Activated CD4-positive, alpha-beta T cell treated with anti-CD3 and anti-CD28 coated beads for 36 hours (primary cell): ENCODE measurements at regions not wholly inside any gene's neighbourhood (a gene's known extent, or its start where the extent isn't known, plus 50 kb on each side); places are given as distances from the start of the nearest gene placed in this dataset.

Experiments
- ATAC-seq: fragments of 200-7000 bp; cut with Tn5 transposase; one replicate; pipeline ENCODE4 v1.10.0; 2021; ENCODE audit warnings: mild to moderate bottlenecking, moderate library complexity
- CTCF ChIA-PET: fragments of 350-600 bp; sonication (Branson Sonifier 250); formaldehyde crosslinking; loops from one replicate; lab custom pipeline; 2021; ENCODE audit warnings: antibody characterized with exemption; lab: Charles Lee
- POLR2A ChIA-PET: fragments of 350-600 bp; sonication (Branson Sonifier 250); formaldehyde crosslinking; loops from one replicate; lab custom pipeline; 2021; ENCODE audit warnings: antibody characterized with exemption, inconsistent platforms; lab: Charles Lee
- DNase-seq: peaks from one replicate; pipeline ENCODE4 v3.0.0-alpha.2; 2020
- H3K27ac Mint-ChIP-seq: one replicate; pipeline ENCODE4 v1.8.0; 2021; ENCODE audit warnings: mixed read lengths
- H3K27me3 Mint-ChIP-seq: one replicate; pipeline ENCODE4 v1.8.0; 2021; ENCODE audit warnings: mixed read lengths
- H3K36me3 Mint-ChIP-seq: one replicate; pipeline ENCODE4 v1.8.0; 2021; ENCODE audit warnings: low read depth, mixed read lengths
- H3K4me1 Mint-ChIP-seq: one replicate; pipeline ENCODE4 v1.8.0; 2021; ENCODE audit warnings: mixed read lengths
- H3K4me3 Mint-ChIP-seq: one replicate; pipeline ENCODE4 v1.8.0; 2021; ENCODE audit warnings: mild to moderate bottlenecking, moderate library complexity, mixed read lengths
- H3K9me3 Mint-ChIP-seq: one replicate; pipeline ENCODE4 v1.8.0; 2021; ENCODE audit warnings: low read depth, mixed read lengths
- intact Hi-C, 2 experiments: fragments of 100-400 bp; cut with DNase I in 1 of 2; cut with micrococcal nuclease in 1 of 2; formaldehyde crosslinking; loops; one replicate each; pipeline versions ENCODE4 v1.14.2 to v1.15.1; 2022 to 2024; cut with DNase I, micrococcal nuclease

GRCh38 chr18:64254399-64255093, 105.7 kb upstream of the LINC00305 start:
- Mint-ChIP-seq H3K9me3 (no peaks in the 10 kb centered on the region), H3K4me3 (no peak overlapping the region), H3K27me3 (no peaks in the 10 kb centered on the region), H3K36me3 (no peaks in the 10 kb centered on the region), H3K27ac (no peak overlapping the region), H3K4me1 (no peaks in the 10 kb centered on the region)
- ChIA-PET POLR2A (no interaction called here), CTCF (interaction anchor here (0.5 kb wide), 1 partner anchor 580 kb away, joined by 3 read pairs; no protein-coding TSS in a partner anchor)
- DNase-seq = no peak
- no peak for ATAC-seq
- intact Hi-C loops = no loop called here

- intact Hi-C loops = no loop called here
- CTCF ChIA-PET = interaction anchor here (0.5 kb wide), 1 partner anchor 579 kb away, joined by 3 read pairs; no protein-coding TSS in a partner anchor
- no peaks in the 10 kb centered on the region for H3K27me3 Mint-ChIP-seq
- no peak overlapping the region for H3K4me3 Mint-ChIP-seq
- ATAC-seq = no peak
- H3K27ac Mint-ChIP-seq = no peak overlapping the region
- H3K4me1 Mint-ChIP-seq = no peaks in the 10 kb centered on the region
- no peaks in the 10 kb centered on the region for H3K9me3 Mint-ChIP-seq
- H3K36me3 Mint-ChIP-seq = no peaks in the 10 kb centered on the region
- DNase-seq = no peak
- POLR2A ChIA-PET = no interaction called here
These were observed 105.0 kb upstream of the LINC00305 start for GRCh38 chr18:64253873-64254272.

GRCh38 chr18:64253222-64253621, 104.3 kb upstream of the LINC00305 start:
- Mint-ChIP-seq H3K36me3 (no peaks in the 10 kb centered on the region), H3K27me3 (no peaks in the 10 kb centered on the region), H3K4me3 (no peak overlapping the region), H3K4me1 (no peaks in the 10 kb centered on the region), H3K9me3 (no peaks in the 10 kb centered on the region), H3K27ac (no peak overlapping the region)
- no peak for ATAC-seq
- ChIA-PET CTCF (no interaction called here), POLR2A (no interaction called here)
- intact Hi-C loops = no loop called here
- DNase-seq = no peak

- DNase-seq = no peak
- H3K27ac Mint-ChIP-seq = no peak overlapping the region
- H3K36me3 Mint-ChIP-seq = no peaks in the 10 kb centered on the region
- H3K4me1 Mint-ChIP-seq = no peaks in the 10 kb centered on the region
- intact Hi-C loops = no loop called here
- no peaks in the 10 kb centered on the region for H3K27me3 Mint-ChIP-seq
- POLR2A ChIA-PET = no interaction called here
- no peaks in the 10 kb centered on the region for H3K9me3 Mint-ChIP-seq
- no peak overlapping the region for H3K4me3 Mint-ChIP-seq
- no peak for ATAC-seq
- CTCF ChIA-PET = no interaction called here
These were observed 99.9 kb upstream of the LINC00305 start for GRCh38 chr18:64248836-64249235.

- H3K36me3 Mint-ChIP-seq = no peaks in the 10 kb centered on the region
- ChIA-PET CTCF (no interaction called here), POLR2A (no interaction called here)
- no peaks in the 10 kb centered on the region for H3K4me1 Mint-ChIP-seq
- intact Hi-C loops = no loop called here
- no peak for DNase-seq
- no peaks in the 10 kb centered on the region for H3K9me3 Mint-ChIP-seq
- no peak overlapping the region for H3K4me3 Mint-ChIP-seq
- H3K27me3 Mint-ChIP-seq = no peaks in the 10 kb centered on the region
- no peak overlapping the region for H3K27ac Mint-ChIP-seq
- no peak for ATAC-seq
These were observed 96.4 kb upstream of the LINC00305 start for GRCh38 chr18:64245126-64245861.

GRCh38 chr18:64244571-64244970, 95.7 kb upstream of the LINC00305 start:
- intact Hi-C loops = no loop called here

GRCh38 chr18:64240316-64240715, 91.4 kb upstream of the LINC00305 start:
- POLR2A ChIA-PET = no interaction called here

More at GRCh38 chr18:64244571-64244970, 95.7 kb upstream of the LINC00305 start:
- DNase-seq (no peak), ATAC-seq (no peak)
- Mint-ChIP-seq H3K27me3 (no peaks in the 10 kb centered on the region), H3K36me3 (no peaks in the 10 kb centered on the region), H3K27ac (no peak overlapping the region), H3K4me3 (no peak overlapping the region), H3K9me3 (no peaks in the 10 kb centered on the region), H3K4me1 (no peaks in the 10 kb centered on the region)
- CTCF ChIA-PET = no interaction called here
- POLR2A ChIA-PET = no interaction called here

GRCh38 chr18:64238076-64238475, 89.2 kb upstream of the LINC00305 start:
- Mint-ChIP-seq H3K9me3 (no peaks in the 10 kb centered on the region), H3K36me3 (no peaks in the 10 kb centered on the region), H3K4me1 (no peaks in the 10 kb centered on the region), H3K4me3 (no peak overlapping the region), H3K27me3 (no peaks in the 10 kb centered on the region), H3K27ac (no peak overlapping the region)
- ChIA-PET CTCF (no interaction called here), POLR2A (no interaction called here)
- ATAC-seq = no peak
- intact Hi-C loops = no loop called here
- no peak for DNase-seq

More at GRCh38 chr18:64240316-64240715, 91.4 kb upstream of the LINC00305 start:
- intact Hi-C loops = no loop called here
- Mint-ChIP-seq H3K27me3 (no peaks in the 10 kb centered on the region), H3K27ac (no peak overlapping the region), H3K36me3 (no peaks in the 10 kb centered on the region), H3K4me3 (no peak overlapping the region), H3K9me3 (no peaks in the 10 kb centered on the region), H3K4me1 (no peaks in the 10 kb centered on the region)
- DNase-seq (no peak), ATAC-seq (no peak)
- CTCF ChIA-PET = no interaction called here

GRCh38 chr18:64234321-64234720, 85.4 kb upstream of the LINC00305 start:
- H3K27me3 Mint-ChIP-seq = no peaks in the 10 kb centered on the region
- POLR2A ChIA-PET = interaction anchor here (0.5 kb wide), 1 partner anchor 165 kb away, joined by 3 read pairs; no protein-coding TSS in a partner anchor
- H3K36me3 Mint-ChIP-seq = no peaks in the 10 kb centered on the region
- no peaks in the 10 kb centered on the region for H3K4me1 Mint-ChIP-seq
- DNase-seq (no peak), ATAC-seq (no peak)
- no peak overlapping the region for H3K27ac Mint-ChIP-seq
- CTCF ChIA-PET = no interaction called here
- H3K4me3 Mint-ChIP-seq = no peak overlapping the region
- H3K9me3 Mint-ChIP-seq = peaks cover 8% of the 10 kb centered on the region
- intact Hi-C loops = no loop called here

GRCh38 chr18:64233851-64234250, 85.0 kb upstream of the LINC00305 start:
- intact Hi-C loops = no loop called here
- POLR2A ChIA-PET = interaction anchor here (0.5 kb wide), 1 partner anchor 165 kb away, joined by 3 read pairs; no protein-coding TSS in a partner anchor
- CTCF ChIA-PET = no interaction called here
- ATAC-seq (no peak), DNase-seq (no peak)
- Mint-ChIP-seq H3K27me3 (no peaks in the 10 kb centered on the region), H3K4me1 (no peaks in the 10 kb centered on the region), H3K4me3 (no peak overlapping the region), H3K27ac (no peak overlapping the region), H3K9me3 (peaks cover 8% of the 10 kb centered on the region), H3K36me3 (no peaks in the 10 kb centered on the region)

GRCh38 chr18:64220941-64221340, 72.1 kb upstream of the LINC00305 start:
- Mint-ChIP-seq H3K27ac (no peak overlapping the region), H3K4me3 (no peak overlapping the region), H3K27me3 (no peaks in the 10 kb centered on the region), H3K36me3 (no peaks in the 10 kb centered on the region), H3K9me3 (no peaks in the 10 kb centered on the region), H3K4me1 (no peaks in the 10 kb centered on the region)
- intact Hi-C loops = no loop called here
- DNase-seq (no peak), ATAC-seq (no peak)
- CTCF ChIA-PET = no interaction called here
- POLR2A ChIA-PET = no interaction called here

- ATAC-seq = no peak
- intact Hi-C loops = no loop called here
- no peaks in the 10 kb centered on the region for H3K36me3 Mint-ChIP-seq
- no peaks in the 10 kb centered on the region for H3K9me3 Mint-ChIP-seq
- H3K27me3 Mint-ChIP-seq = no peaks in the 10 kb centered on the region
- no peaks in the 10 kb centered on the region for H3K4me1 Mint-ChIP-seq
- ChIA-PET CTCF (no interaction called here), POLR2A (no interaction called here)
- DNase-seq = no peak
- no peak overlapping the region for H3K4me3 Mint-ChIP-seq
- no peak overlapping the region for H3K27ac Mint-ChIP-seq
These were observed 70.6 kb upstream of the LINC00305 start for GRCh38 chr18:64219517-64219916.
